GM12878 (cell line): ENCODE measurements at regions not wholly inside any gene's neighbourhood (a gene's known extent, or its start where the extent isn't known, plus 50 kb on each side); places are given as distances from the start of the nearest gene placed in this dataset.

ENCODE experiments used
- ATAC-seq: fragments of 200-7000 bp; cut with Tn5 transposase; 3 replicates; pipeline ENCODE4 v1.9.1; 2020; ENCODE audit warnings: mild to moderate bottlenecking, moderate library complexity
- BruUV-seq: library from RNA; stranded (reverse); fragments of 400-500 nt; replicated peaks from 2 replicates; lab custom pipeline; 2021; lab: Mats Ljungman, UMichigan
- CTCF ChIA-PET: fragments of 300-600 bp; sonication (Branson Sonifier 250); formaldehyde crosslinking; extraction: SDS; loops from one replicate; lab custom pipeline; 2021; ENCODE audit warnings: inconsistent platforms; lab: Yijun Ruan, JAX
- POLR2A ChIA-PET: fragments of 350-600 bp; formaldehyde crosslinking; extraction: SDS; loops from one replicate; lab custom pipeline; 2021; ENCODE audit warnings: inconsistent platforms; lab: Charles Lee
- RAD21 ChIA-PET: fragments of 300-600 bp; sonication (Branson Sonifier 250); formaldehyde crosslinking; loops from one replicate; lab custom pipeline; 2023; ENCODE audit warnings: antibody characterized with exemption; ENCODE audit not compliant: unreplicated experiment; lab: Charles Lee
- SMC1A ChIA-PET: fragments of 300-600 bp; sonication (Branson Sonifier 250); formaldehyde crosslinking; loops from one replicate; lab custom pipeline; 2023; ENCODE audit not compliant: unreplicated experiment, uncharacterized antibody; lab: Charles Lee
- DNase-seq: peaks from one replicate; pipeline ENCODE4 v3.0.0-alpha.2; 2011; ENCODE audit warnings: low read depth, low spot score
- FAIRE-seq: peaks from 3 replicates; lab custom pipeline; 2011; peaks lifted over from hg19 to GRCh38; lab: Jason Lieb, UNC
- H2AFZ ChIP-seq: 2 replicates; pipeline ENCODE4 v1.6.0; 2011; ENCODE audit warnings: low read depth, low read length, control low read depth; ENCODE audit not compliant: control insufficient read depth
- H3K27ac ChIP-seq: 2 replicates; pipeline ENCODE4 v1.5.1; 2011; ENCODE audit warnings: control low read depth; ENCODE audit not compliant: control insufficient read depth, insufficient read depth
- H3K27me3 ChIP-seq, 2 experiments: replicated peaks in 1 of 2; 2 replicates each; pipeline versions ENCODE4 v1.6.0 to v1.6.1; 2011; ENCODE audit warnings: low read length in 1 of 2; ENCODE audit not compliant: control insufficient read depth in 2 of 2, insufficient read depth in 2 of 2
- H3K36me3 ChIP-seq, 2 experiments: 2 replicates each; pipeline ENCODE4 v1.5.1; 2011; ENCODE audit warnings: low read length in 1 of 2; ENCODE audit not compliant: control insufficient read depth in 2 of 2, insufficient read depth in 2 of 2
- H3K4me1 ChIP-seq: 2 replicates; pipeline ENCODE4 v1.6.1; 2011; ENCODE audit warnings: mild to moderate bottlenecking, low read length, moderate library complexity, mixed read lengths; ENCODE audit not compliant: control insufficient read depth, insufficient read depth
- H3K4me2 ChIP-seq: 2 replicates; pipeline ENCODE4 v1.6.0; 2011; ENCODE audit warnings: control low read depth; ENCODE audit not compliant: control insufficient read depth, insufficient read depth
- H3K4me3 ChIP-seq: fragments of 200-600 bp; sonication (generic); 2 replicates; pipeline ENCODE4 v1.5.1; 2016
- H3K79me2 ChIP-seq: 2 replicates; pipeline ENCODE4 v1.6.0; 2011; ENCODE audit warnings: low read length; ENCODE audit not compliant: control insufficient read depth, insufficient read depth
- H3K9ac ChIP-seq: 2 replicates; pipeline ENCODE4 v1.8.0; 2011; ENCODE audit warnings: low read length, control low read depth, mixed read lengths; ENCODE audit not compliant: control insufficient read depth, insufficient read depth
- H3K9me3 ChIP-seq: replicated peaks from 3 replicates; pipeline ENCODE4 v1.5.1; 2011; ENCODE audit warnings: mild to moderate bottlenecking, low read length; ENCODE audit not compliant: control insufficient read depth, insufficient read depth
- H4K20me1 ChIP-seq: 2 replicates; pipeline ENCODE4 v1.6.0; 2011; ENCODE audit not compliant: control insufficient read depth, insufficient read depth
- BCL11A ChIP-seq: IDR thresholded peaks from 2 replicates; pipeline ENCODE4 v1.6.1; 2011; ENCODE audit warnings: low read depth, low read length
- BHLHE40 ChIP-seq, 2 experiments: fragments of 450-650 bp in 1 of 2; IDR thresholded peaks; 2 replicates each; pipeline ENCODE4 v1.6.1; 2011 to 2017; ENCODE audit warnings: low read depth in 2 of 2, borderline replicate concordance in 1 of 2, improper control_type of control experiment in 1 of 2, low read length in 1 of 2, mild to moderate bottlenecking in 1 of 2
- ESRRA ChIP-seq: IDR thresholded peaks from 2 replicates; pipeline ENCODE4 v1.6.1; 2012; ENCODE audit warnings: mild to moderate bottlenecking, low read length, improper control_type of control experiment
- FOXK2 ChIP-seq: fragments of 450-650 bp; IDR thresholded peaks from 2 replicates; pipeline ENCODE4 v1.6.1; 2017; ENCODE audit warnings: mild to moderate bottlenecking, moderate library complexity
- HDAC6 ChIP-seq: fragments of 200-600 bp; sonication (generic); IDR thresholded peaks from one replicate; pipeline ENCODE4 v1.8.0; 2017; ENCODE audit warnings: antibody characterized with exemption; ENCODE audit not compliant: unreplicated experiment
- IKZF2 ChIP-seq, 2 experiments: fragments of 450-650 bp; IDR thresholded peaks; 2 replicates each; pipeline ENCODE4 v1.6.1; 2017; ENCODE audit warnings: mild to moderate bottlenecking in 2 of 2, moderate library complexity in 2 of 2
- IRF4 ChIP-seq: IDR thresholded peaks from 2 replicates; pipeline ENCODE4 v1.6.1; 2011; ENCODE audit warnings: low read depth, low read length
- MTA2 ChIP-seq: fragments of 450-650 bp; IDR thresholded peaks from 2 replicates; pipeline ENCODE4 v1.6.1; 2016; ENCODE audit warnings: low read depth, mild to moderate bottlenecking, moderate library complexity
- RAD51 ChIP-seq: fragments of 450-650 bp; IDR thresholded peaks from 2 replicates; pipeline ENCODE4 v1.6.1; 2016; ENCODE audit warnings: moderate library complexity, mild to moderate bottlenecking, inconsistent platforms
- RELA ChIP-seq: fragments of 450-650 bp; IDR thresholded peaks from 2 replicates; pipeline ENCODE4 v1.8.0; 2014; ENCODE audit warnings: borderline replicate concordance; ENCODE audit not compliant: partially characterized antibody
- ZBED1 ChIP-seq: IDR thresholded peaks from 2 replicates; pipeline ENCODE4 v1.6.1; 2016; ENCODE audit warnings: borderline replicate concordance
- ZNF384 ChIP-seq: IDR thresholded peaks from 2 replicates; pipeline ENCODE4 v1.6.1; 2012; ENCODE audit warnings: low read depth, mild to moderate bottlenecking, low read length, improper control_type of control experiment, borderline replicate concordance
- in situ Hi-C: fragments of 300-500 bp; cut with MboI; formaldehyde crosslinking; loops from 9 replicates; pipeline ENCODE4 v1.14.3; 2018; ENCODE audit warnings: mixed read lengths
- intact Hi-C: fragments of 100-400 bp; cut with micrococcal nuclease; formaldehyde crosslinking; loops from one replicate; pipeline ENCODE4 v1.14.2; 2022; ENCODE audit not compliant: unreplicated experiment
- TF ChIP-seq, protein P1 (sequence below): fragments of 450-650 bp; formaldehyde crosslinking; IDR thresholded peaks from 2 replicates; pipeline ENCODE4 v1.4.0; 2020; ENCODE audit warnings: mild to moderate bottlenecking, moderate library complexity
- TF ChIP-seq, protein P2 (sequence below): fragments of 450-650 bp; IDR thresholded peaks from 2 replicates; pipeline ENCODE4 v1.6.1; 2016; ENCODE audit warnings: mild to moderate bottlenecking
- TF ChIP-seq, protein P3 (sequence below): fragments of 450-650 bp; IDR thresholded peaks from 2 replicates; pipeline ENCODE4 v1.6.1; 2017; ENCODE audit warnings: low read depth, mild to moderate bottlenecking, moderate library complexity
- TF ChIP-seq, protein P4 (sequence below): fragments of 450-650 bp; IDR thresholded peaks from 2 replicates; pipeline ENCODE4 v1.6.1; 2017; ENCODE audit warnings: antibody characterized with exemption, mild to moderate bottlenecking, moderate library complexity

DNA sequence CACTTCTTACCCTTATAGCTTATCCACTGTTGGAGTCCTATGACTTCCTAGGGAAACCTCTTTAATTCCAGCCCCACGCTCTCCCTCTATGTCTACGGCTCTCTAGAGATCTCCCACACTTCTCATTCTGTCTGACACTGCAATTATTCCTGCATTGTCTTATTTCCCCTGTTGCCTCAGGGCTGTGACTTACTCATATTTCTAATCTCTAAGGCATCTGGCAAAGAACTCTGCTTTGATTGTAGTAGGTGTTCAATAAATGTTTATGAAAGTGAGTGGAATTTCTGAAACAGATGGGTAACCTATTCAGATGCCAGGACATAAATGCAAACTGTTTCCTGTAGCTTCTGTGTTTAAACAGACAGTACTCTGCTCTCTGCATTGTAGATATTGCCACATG, 102.4 kb upstream of the SERTM1 start (continued):
- TF ChIP-seq, protein P1, sequence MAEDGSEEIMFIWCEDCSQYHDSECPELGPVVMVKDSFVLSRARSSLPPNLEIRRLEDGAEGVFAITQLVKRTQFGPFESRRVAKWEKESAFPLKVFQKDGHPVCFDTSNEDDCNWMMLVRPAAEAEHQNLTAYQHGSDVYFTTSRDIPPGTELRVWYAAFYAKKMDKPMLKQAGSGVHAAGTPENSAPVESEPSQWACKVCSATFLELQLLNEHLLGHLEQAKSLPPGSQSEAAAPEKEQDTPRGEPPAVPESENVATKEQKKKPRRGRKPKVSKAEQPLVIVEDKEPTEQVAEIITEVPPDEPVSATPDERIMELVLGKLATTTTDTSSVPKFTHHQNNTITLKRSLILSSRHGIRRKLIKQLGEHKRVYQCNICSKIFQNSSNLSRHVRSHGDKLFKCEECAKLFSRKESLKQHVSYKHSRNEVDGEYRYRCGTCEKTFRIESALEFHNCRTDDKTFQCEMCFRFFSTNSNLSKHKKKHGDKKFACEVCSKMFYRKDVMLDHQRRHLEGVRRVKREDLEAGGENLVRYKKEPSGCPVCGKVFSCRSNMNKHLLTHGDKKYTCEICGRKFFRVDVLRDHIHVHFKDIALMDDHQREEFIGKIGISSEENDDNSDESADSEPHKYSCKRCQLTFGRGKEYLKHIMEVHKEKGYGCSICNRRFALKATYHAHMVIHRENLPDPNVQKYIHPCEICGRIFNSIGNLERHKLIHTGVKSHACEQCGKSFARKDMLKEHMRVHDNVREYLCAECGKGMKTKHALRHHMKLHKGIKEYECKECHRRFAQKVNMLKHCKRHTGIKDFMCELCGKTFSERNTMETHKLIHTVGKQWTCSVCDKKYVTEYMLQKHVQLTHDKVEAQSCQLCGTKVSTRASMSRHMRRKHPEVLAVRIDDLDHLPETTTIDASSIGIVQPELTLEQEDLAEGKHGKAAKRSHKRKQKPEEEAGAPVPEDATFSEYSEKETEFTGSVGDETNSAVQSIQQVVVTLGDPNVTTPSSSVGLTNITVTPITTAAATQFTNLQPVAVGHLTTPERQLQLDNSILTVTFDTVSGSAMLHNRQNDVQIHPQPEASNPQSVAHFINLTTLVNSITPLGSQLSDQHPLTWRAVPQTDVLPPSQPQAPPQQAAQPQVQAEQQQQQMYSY: no peak
- no peak for TF ChIP-seq FOXK2
- TF ChIP-seq, all 136 proteins: peak for 0

DNA sequence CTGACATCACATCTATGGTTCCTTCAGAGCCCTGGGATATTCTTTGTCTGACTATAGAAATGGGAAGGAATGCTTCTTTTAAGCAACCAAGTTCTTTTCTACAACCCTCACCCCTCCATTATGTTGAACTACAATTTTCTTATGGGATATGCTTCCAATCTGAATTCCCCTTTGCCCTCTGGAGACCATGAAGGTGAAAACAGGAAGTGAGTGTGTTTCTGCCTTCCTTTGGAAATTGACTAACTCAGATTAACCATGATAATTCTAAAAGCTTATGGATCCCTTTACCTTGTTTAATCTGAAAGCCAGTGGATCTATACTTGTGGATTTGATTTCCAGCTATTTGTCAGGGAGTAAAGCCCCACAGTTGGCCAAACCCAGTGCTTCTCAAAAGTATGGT, 90.8 kb upstream of the SERTM1 start:
- ChIA-PET RAD21 (no interaction called here), POLR2A (no interaction called here), CTCF (no interaction called here), SMC1A (interaction anchor here (1.8 kb wide), 1 partner anchor 15 kb away, joined by 5 read pairs; no protein-coding TSS in a partner anchor)
- Histone ChIP-seq H3K27me3 (no peaks in the 10 kb centered on the region), H2AFZ (no peak overlapping the region), H3K36me3 (no peaks in the 10 kb centered on the region), H4K20me1 (no peaks in the 10 kb centered on the region), H3K4me1 (no peaks in the 10 kb centered on the region), H3K9ac (no peak overlapping the region), H3K79me2 (no peaks in the 10 kb centered on the region), H3K4me2 (no peak overlapping the region), H3K4me3 (no peak overlapping the region), H3K27ac (no peak overlapping the region), H3K9me3 (no peaks in the 10 kb centered on the region)
- no TSS peak for BruUV-seq
- in situ Hi-C loops: no loop called here
- intact Hi-C loops: no loop called here
- ATAC-seq (no peak), DNase-seq (no peak), FAIRE-seq (no peak)
- no peak for TF ChIP-seq BHLHE40 (IDR thresholded peaks at IDR 0.05; ENCODE audit: borderline replicate concordance in 1 of 2, low read depth in 2 of 2, low read length in 1 of 2)
- TF ChIP-seq RAD51: no peak
- no peak for TF ChIP-seq IKZF2 (IDR thresholded peaks at IDR 0.05)
- no peak for TF ChIP-seq ESRRA
- TF ChIP-seq IRF4: no peak
- TF ChIP-seq BCL11A: no peak
- TF ChIP-seq RELA: no peak
- no peak for TF ChIP-seq MTA2
- TF ChIP-seq, protein P2, sequence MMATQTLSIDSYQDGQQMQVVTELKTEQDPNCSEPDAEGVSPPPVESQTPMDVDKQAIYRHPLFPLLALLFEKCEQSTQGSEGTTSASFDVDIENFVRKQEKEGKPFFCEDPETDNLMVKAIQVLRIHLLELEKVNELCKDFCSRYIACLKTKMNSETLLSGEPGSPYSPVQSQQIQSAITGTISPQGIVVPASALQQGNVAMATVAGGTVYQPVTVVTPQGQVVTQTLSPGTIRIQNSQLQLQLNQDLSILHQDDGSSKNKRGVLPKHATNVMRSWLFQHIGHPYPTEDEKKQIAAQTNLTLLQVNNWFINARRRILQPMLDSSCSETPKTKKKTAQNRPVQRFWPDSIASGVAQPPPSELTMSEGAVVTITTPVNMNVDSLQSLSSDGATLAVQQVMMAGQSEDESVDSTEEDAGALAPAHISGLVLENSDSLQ: no peak
- no peak for TF ChIP-seq HDAC6
- TF ChIP-seq, protein P3, sequence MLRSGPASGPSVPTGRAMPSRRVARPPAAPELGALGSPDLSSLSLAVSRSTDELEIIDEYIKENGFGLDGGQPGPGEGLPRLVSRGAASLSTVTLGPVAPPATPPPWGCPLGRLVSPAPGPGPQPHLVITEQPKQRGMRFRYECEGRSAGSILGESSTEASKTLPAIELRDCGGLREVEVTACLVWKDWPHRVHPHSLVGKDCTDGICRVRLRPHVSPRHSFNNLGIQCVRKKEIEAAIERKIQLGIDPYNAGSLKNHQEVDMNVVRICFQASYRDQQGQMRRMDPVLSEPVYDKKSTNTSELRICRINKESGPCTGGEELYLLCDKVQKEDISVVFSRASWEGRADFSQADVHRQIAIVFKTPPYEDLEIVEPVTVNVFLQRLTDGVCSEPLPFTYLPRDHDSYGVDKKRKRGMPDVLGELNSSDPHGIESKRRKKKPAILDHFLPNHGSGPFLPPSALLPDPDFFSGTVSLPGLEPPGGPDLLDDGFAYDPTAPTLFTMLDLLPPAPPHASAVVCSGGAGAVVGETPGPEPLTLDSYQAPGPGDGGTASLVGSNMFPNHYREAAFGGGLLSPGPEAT: no peak
- TF ChIP-seq, protein P4, sequence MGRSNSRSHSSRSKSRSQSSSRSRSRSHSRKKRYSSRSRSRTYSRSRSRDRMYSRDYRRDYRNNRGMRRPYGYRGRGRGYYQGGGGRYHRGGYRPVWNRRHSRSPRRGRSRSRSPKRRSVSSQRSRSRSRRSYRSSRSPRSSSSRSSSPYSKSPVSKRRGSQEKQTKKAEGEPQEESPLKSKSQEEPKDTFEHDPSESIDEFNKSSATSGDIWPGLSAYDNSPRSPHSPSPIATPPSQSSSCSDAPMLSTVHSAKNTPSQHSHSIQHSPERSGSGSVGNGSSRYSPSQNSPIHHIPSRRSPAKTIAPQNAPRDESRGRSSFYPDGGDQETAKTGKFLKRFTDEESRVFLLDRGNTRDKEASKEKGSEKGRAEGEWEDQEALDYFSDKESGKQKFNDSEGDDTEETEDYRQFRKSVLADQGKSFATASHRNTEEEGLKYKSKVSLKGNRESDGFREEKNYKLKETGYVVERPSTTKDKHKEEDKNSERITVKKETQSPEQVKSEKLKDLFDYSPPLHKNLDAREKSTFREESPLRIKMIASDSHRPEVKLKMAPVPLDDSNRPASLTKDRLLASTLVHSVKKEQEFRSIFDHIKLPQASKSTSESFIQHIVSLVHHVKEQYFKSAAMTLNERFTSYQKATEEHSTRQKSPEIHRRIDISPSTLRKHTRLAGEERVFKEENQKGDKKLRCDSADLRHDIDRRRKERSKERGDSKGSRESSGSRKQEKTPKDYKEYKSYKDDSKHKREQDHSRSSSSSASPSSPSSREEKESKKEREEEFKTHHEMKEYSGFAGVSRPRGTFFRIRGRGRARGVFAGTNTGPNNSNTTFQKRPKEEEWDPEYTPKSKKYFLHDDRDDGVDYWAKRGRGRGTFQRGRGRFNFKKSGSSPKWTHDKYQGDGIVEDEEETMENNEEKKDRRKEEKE: no peak
- no peak for TF ChIP-seq ZBED1
- no peak for TF ChIP-seq ZNF384
